SIG-M5 treated with dmso at 0.1 percent for 504 hours (cell line): ENCODE measurements at regions not wholly inside any gene's neighbourhood (a gene's known extent, or its start where the extent isn't known, plus 50 kb on each side); places are given as distances from the start of the nearest gene placed in this dataset.

ENCODE experiments used
- DNase-seq: peaks from one replicate; lab custom pipeline; 2025; ENCODE audit not compliant: unreplicated experiment; lab: John Stamatoyannopoulos, UW

DNA sequence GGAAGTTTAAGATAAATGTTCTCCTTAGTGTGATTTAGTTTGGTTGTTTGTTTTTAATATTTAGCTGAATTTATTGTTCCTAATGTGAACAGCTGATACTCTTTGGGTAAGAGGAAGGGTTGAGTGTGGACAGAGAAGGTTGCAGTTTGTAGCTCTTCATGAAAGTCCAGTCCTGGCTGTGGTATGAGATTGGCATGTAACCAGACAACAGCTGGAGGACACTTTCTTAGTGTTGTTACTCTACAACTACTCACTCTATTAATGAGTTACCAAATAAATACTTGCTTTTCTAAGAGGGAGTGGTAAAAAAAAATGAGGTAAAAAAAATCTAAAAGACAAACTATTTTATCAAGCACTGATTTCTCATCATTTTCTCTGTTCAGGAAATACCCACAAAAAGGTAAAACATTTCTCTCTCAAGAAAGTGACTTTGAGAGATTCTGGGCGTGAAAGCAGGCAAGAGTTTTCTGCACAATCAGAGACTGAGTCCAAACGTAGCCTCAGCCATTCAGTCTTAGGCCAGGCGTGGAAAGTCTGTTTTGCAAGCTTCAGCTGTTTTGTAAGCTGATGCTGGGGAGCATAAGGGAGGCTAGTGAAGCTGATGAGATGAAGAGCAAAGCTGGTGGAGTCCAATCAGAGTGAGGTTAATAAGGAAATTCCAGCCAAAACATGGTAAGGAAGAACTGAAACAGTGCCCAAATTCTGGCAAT lies 138.5 kb upstream of the ARPP21 start:
- DNase-seq: no peak

DNA sequence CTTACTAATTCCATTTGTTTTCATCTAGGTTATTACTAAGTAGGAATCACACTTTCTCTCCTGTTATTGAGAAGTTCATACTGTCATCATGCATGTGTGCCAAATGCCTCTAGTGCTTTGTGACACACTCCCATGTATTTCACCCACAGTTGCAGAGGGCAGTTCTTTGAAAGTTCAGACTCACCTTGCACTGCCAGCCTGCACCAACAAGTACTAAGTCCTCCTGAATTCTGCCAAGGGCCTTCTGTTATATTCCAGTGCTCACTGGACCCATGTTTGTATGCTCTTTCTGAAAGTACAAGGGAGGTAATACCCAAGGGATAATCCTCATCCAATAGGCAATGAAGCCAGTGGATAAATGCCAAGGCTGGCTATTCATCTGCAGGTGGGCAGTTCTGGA lies 136.6 kb upstream of the ARPP21 start:
- no peak for DNase-seq

DNA sequence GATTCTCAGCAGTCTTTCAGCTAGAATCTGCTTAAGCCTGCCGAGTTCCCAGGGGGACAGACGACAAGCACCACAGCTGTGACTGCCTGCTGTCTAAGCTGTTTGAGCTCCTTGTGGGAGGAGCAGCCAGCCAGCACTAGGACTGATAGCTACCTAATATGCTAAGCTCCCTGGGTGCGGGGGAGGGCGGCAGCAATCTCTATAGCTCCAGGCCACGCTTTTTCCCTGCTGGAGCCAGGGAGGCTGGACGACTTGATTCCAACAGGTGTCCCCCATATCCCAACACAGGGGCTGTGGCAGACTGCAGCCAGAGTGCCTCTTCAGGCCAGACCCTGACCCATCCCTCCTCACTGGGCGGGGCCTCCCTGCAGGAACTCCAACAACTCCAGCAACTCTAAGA lies 134.1 kb upstream of the ARPP21 start:
- no peak for DNase-seq

DNA sequence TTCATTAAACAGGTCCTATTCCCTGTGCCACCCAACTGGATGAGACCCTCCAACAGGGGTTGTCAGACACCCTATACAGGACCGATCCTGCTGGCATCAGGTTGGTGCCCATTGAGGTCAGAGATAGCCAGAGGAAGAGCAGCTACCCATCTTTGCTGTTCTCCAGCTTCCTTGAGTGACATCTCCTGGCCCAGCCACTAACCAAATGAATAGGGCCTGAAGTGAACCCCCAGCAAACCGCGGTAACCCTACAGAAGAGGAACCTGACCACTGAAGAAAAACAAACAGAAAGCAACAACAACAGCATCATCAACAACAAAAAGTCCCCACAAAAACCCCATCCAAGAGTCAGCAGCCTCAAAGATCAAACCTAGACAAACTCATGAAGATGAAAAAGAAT lies 133.6 kb upstream of the ARPP21 start:
- no peak for DNase-seq

DNA sequence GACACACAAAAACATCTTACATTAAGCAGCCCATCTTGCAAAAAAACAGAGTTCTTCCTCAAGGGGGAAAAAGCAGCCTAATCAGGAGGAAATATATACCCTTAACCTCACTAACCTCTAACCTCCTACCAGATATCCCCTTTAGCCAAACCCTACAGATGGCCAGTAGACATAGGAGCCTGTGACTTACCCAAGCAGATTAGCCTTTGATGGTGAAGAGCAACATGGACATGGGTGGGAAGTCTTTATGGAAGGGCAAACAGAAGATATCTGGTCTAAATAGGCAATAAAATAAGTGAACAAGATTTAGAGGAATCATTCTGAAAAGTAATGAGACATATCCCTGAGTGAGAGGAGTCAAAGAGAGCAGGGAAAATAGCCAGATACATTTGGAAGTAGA lies 119.4 kb upstream of the ARPP21 start:
- DNase-seq: no peak

DNA sequence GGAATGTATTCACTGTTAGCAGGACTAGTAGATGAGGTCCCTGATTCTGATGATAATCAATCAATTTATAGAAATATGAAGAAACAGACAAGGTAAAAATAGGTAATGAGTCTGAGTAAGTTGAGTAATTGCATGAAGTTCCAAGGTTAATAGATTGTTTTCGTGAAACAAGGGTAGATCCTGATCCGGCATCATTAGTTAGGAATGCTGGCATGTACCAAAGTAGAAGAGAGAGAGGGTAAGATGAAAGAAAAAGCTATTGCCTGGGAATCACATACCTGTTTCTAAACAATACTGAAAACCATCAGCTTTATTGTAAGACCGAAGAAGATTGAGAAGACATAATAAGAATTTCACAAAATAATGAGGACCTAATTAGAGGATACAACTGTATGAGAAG lies 118.1 kb upstream of the ARPP21 start:
- no peak for DNase-seq

DNA sequence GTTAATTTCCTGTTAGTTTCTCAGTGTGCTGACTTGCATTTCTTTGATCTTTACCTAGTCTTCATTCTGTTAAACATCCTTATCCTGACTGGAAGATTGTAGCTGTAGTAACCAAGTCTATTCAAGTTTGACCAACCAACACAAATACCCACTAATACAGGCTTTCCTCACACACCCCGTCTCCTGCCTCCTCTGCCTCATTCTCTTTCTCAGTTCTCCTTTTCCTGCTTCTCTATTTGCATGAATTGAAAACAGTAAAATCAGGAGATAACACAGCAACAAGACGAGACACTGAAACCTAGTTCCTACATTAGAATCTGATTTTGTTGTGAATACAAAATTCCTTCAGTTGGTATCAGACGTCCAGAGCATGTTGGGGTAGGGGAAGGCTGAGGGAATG lies 116.9 kb upstream of the ARPP21 start:
- DNase-seq: peak; percentile 20

DNA sequence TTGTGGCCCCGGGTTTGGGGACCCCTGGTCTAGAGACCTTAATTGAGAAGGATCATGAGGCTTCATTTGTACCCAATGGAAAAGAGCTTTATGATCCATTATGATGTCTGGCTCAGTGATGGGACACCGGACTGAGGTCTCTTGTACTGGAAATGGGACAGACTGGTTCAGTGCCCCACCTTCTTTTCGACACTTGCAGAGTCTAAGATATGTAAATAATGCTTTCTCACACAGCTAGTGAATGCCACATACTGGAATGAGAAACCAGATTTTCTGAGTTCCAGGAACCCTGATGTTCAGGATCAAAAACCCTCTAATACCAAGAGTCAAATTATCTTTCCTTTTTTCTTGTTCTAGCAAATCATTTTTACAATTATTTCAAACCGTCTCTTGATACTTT lies 116.3 kb upstream of the ARPP21 start:
- no peak for DNase-seq

DNA sequence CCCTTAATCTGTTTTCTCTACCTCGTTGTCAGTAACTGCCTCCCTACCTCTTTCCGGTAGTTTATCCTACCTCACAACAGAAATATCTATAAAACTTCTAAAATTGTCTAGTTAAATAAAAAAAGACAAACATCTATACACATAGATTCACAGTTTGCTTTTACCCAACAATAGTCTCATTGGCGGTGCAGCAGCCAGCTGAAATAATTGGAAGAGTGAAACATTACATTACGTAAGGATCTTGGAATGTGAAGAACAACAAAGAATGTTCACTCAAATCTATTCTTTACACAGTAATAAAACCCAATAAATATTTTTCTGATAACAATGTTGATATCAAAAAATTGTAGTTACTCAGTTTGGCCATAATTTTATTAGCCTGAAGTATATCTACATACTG lies 115.5 kb upstream of the ARPP21 start:
- DNase-seq: no peak

DNA sequence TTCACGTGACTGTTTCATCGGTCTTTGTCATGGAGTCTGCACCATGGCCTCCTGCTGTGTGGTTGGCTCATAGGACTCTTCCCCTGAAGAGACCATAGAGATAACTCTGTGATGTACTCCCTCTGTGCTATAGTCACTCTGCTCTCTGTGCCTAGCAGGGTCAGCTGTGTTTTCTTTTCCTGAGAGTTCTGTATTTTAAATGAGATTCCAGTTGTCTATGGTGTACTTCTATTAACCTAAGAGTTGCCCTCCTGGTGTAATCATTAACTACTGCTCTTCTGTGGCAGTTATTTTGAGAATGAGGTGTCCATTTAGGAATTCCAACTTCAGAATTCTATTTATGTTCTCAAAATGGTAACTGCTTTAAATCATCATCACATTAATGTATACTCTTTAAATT lies 114.5 kb upstream of the ARPP21 start:
- no peak for DNase-seq

DNA sequence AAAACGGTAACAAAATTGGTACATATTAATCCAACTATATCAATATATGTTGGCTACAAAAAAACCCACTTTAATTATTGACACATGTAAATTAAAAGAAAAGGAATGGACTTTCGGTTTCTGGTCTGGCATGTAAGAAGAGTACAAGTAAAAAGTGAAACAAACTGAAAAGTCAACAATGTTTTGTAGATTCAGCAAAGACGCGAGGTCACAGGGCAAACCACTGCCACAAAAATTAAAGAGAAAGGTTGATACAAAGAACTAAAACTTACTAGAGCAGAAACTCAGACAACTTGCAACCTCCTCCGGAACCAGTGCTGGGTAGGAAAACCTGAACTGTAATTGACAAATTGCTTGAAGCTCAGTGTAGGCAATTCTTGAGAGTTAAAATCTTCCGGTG lies 110.6 kb upstream of the ARPP21 start:
- DNase-seq: no peak

DNA sequence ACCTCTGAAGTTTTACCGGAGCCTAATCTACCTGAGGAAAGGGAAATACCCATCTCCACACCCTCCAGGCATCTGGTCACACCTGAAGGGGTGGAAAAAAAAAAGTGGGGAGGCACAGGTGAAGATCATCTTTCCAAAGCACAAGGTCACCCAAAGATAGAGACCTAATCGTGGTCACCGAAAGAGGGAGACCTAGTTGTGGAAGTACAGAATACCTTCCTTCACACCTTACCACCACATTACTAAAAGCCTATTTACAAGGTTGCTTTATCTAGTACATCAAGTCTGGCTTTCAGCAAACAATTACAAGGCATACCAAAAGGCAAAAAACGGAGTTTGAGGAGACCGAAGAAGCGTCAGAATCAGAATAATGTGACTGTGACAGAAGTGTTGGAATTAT lies 110.0 kb upstream of the ARPP21 start:
- DNase-seq: no peak

DNA sequence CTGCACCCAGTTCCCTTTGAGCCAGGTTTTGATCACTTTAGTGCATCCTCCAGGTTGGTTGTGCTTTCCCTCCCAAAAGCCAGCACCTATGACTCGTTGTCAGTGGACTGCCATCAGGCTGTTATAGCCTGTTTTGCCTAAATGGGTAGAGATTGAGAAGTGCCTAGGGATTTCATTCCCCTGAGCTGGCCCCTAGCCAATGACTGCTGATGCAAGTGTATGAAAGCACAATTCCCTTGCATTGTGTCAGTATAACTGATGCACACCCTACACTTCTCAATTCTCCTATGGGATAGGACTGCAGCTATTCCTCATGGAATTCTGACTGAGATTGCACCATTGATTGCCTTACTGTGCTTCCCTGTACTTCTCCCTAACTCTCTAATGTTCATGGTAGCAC lies 102.1 kb upstream of the ARPP21 start:
- no peak for DNase-seq

DNA sequence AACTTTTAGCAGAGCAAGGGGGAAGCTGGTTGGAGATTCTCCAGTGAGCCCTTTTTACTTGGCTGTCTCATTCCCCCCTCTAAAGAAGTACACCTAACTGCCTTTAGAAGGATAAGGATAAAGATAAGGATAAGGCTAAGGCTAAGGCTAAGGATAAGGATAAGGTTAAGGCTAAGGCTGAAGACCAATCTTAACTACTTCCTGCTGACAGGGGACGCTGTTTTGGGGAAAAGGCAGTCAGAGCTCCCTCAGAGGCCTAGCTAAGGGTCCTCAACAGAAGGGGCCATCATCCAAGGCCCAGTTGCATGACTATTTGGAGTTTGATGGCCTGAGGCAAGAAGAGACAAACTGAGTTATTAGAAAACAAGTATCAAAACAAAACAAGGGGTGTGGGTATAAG lies 94.3 kb upstream of the ARPP21 start:
- no peak for DNase-seq

DNA sequence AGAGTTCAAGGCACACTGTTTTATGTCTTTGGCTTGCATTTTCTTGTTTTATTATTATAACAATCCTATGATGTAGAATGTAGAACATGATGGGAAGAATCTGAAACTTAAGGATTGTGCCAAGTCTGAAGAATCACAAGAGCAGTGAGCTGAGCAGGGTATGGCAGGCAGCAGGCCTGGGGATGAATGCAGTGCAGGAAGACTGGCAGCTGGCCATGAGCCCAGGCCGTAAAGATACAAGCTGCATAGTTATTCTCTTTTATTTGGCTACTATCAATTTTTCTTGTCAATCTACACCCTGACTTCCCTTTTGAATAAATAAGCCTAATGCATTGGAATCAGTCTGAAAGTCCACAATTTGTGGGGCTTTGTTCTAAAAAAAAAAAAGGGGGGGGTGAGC lies 89.6 kb upstream of the ARPP21 start:
- DNase-seq: no peak

DNA sequence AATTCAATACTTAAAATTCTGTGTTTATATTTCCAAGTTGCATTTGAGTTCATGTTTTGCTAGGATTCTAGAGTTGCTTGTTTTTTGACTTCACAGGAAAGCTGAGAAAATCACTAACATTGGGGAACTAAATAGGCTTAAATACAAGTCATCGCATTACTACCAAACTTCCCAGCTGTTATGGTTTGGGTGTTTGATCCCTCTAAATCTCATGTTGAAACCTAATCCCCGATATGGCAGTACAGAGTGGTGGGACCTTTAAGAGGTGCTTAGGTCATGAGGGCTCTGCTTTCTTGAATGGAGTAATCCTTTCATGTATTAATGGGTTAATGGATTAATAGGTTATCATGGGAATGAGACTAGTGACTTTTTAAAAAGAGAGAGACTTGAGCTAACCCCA lies 77.2 kb upstream of the ARPP21 start:
- DNase-seq: no peak

DNA sequence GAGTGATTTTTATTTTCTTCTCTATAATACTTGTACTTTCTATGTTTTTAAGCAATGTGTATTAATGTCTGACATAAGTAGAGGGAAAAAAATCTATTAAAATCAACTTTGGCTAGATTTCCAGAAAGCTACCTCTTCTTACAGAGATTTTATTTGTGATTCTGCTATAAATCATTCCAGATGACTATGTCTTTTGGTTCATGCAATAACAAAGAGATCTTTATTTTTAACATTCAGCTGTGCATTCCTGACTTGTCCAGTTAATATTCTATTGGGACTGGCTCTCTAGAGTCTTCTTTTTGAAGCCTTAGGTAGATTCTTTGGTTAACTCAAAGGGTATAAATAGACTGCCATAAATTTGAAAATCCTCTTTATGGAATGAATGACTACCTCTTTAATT lies 74.3 kb upstream of the ARPP21 start:
- no peak for DNase-seq
